ENCODE measurements at regions not wholly inside any gene's neighbourhood (a gene's known extent, or its start where the extent isn't known, plus 50 kb on each side); places are given as distances from the start of the nearest gene placed in this dataset.
"Not testable (repeated sequence)": the region's sequence is repeated elsewhere in the genome, so short reads cannot be mapped to it uniquely, and the experiment has no call there.

- no peak for ATAC-seq (ENCODE audit: poor library complexity)
- intact Hi-C loops (cut with DNase I): no loop called here
These were observed 345.6 kb downstream of the ADAMTS20 start for GRCh38 chr12:43206396-43206795.

GRCh38 chr12:43198608-43199007, 353.4 kb downstream of the ADAMTS20 start:
- no peak for ATAC-seq (ENCODE audit: poor library complexity)
- DNase-seq: no peak
- intact Hi-C loops (cut with DNase I): no loop called here

More at GRCh38 chr12:43206396-43206795, 345.6 kb downstream of the ADAMTS20 start:
- no peak for DNase-seq

GRCh38 chr12:43196268-43196907, 355.6 kb downstream of the ADAMTS20 start:
- intact Hi-C loops (cut with DNase I): no loop called here
- no peak for DNase-seq
- ATAC-seq (ENCODE audit: poor library complexity): no peak

DNA sequence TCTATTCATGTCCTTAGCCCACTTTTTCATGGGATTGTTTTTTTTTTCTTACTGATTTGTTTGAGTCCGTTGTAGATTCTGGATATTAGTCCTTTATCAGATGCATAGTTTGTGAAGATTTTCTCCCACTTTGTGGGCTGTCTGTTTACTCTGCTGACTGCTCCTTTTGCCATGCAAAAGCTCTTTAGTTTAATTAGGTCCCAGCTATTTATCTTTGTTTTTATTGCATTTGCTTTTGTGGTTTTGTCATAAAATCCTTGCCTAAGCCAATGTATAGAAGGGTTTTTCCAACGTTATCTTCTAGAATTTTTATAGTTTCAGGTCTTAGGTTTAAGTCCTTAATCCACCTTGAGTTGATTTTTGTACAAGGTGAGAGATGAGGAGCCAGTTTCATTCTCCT, 358.9 kb downstream of the ADAMTS20 start:
- DNase-seq; intact Hi-C loops (cut with DNase I); ATAC-seq (ENCODE audit: poor library complexity): not testable (repeated sequence)

DNA sequence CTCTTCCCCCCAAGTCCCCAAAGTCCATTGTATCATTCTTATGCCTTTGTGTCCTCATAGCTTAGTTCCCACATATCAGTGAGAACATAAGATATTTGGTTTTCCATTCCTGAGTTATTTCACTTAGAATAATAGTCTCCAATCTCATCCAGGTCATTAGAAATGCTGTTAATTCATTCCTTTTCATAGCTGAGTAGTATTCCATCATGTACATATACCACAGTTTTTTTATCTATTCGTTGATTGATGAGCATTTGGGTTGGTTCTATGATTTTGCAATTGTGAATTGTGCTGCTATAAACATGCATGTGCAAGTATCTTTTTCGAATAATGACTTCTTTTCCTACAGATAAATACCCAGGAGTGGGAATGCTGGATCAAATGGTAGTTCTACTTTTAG, 359.6 kb downstream of the ADAMTS20 start:
- DNase-seq; ATAC-seq (ENCODE audit: poor library complexity); intact Hi-C loops (cut with DNase I): not testable (repeated sequence)

GRCh38 chr12:43180242-43180641, 371.8 kb downstream of the ADAMTS20 start:
- no peak for ATAC-seq (ENCODE audit: poor library complexity)
- intact Hi-C loops (cut with DNase I): no loop called here

GRCh38 chr12:43179486-43179885, 372.5 kb downstream of the ADAMTS20 start:
- intact Hi-C loops (cut with DNase I): no loop called here
- no peak for ATAC-seq (ENCODE audit: poor library complexity)

More at GRCh38 chr12:43180242-43180641, 371.8 kb downstream of the ADAMTS20 start:
- no peak for DNase-seq

GRCh38 chr12:43177276-43177675, 374.7 kb downstream of the ADAMTS20 start:
- ATAC-seq (ENCODE audit: poor library complexity) (no peak), DNase-seq (no peak)
- intact Hi-C loops (cut with DNase I): no loop called here

More at GRCh38 chr12:43179486-43179885, 372.5 kb downstream of the ADAMTS20 start:
- no peak for DNase-seq

GRCh38 chr12:43169115-43169681, 382.8 kb downstream of the ADAMTS20 start:
- ATAC-seq (ENCODE audit: poor library complexity) (no peak), DNase-seq (no peak)
- intact Hi-C loops (cut with DNase I): no loop called here

DNA sequence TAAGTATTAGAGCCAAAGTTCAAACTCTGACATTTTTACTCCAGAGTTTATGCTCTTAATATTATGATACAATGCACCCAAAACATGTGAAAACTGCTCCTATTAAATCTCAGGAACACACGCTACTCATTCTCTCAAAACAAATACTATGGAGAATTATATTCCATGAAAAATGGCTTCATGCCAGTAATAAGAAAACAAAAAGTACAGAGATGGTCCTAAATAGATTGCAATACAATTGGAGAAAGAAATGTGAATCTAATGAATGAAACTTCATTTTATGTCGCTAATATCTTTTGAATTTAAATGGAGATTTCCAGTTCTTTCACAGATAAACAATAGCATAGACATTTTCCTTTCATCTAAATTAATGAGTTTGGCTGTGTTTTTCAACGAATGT, 384.3 kb downstream of the ADAMTS20 start:
- intact Hi-C loops (cut with DNase I): no loop called here
- no peak for DNase-seq
- ATAC-seq (ENCODE audit: poor library complexity): no peak

GRCh38 chr12:43165351-43165750, 386.7 kb downstream of the ADAMTS20 start:
- no peak for ATAC-seq (ENCODE audit: poor library complexity)
- DNase-seq: no peak
- intact Hi-C loops (cut with DNase I): no loop called here

- DNase-seq (no peak), ATAC-seq (ENCODE audit: poor library complexity) (no peak)
- intact Hi-C loops (cut with DNase I): no loop called here
These were observed 389.9 kb downstream of the ADAMTS20 start for GRCh38 chr12:43162138-43162537.

DNA sequence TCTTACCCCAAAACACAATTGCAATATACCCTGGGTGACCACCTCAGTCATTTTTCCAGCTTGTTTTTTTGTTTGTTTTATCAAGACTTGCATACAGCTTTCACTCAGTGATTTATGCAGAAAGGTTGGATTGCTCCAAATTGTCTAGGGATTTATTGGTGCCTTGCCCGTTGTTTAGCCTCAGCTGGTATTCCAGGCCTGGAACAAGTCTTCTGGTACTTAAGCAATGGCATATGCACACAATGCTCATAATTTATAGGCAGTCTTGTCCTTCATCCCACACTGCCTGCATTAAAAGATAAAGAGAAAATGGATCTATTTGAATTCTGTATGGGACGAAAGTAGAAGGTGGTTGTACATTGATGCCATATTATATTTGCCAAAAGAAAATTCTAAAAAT, 392.5 kb downstream of the ADAMTS20 start:
- ATAC-seq (ENCODE audit: poor library complexity) (no peak), DNase-seq (no peak)
- intact Hi-C loops (cut with DNase I): no loop called here

- ATAC-seq (ENCODE audit: poor library complexity): no peak
- DNase-seq: no peak
- intact Hi-C loops (cut with DNase I): no loop called here
These were observed 393.9 kb downstream of the ADAMTS20 start for GRCh38 chr12:43158126-43158525.

GRCh38 chr12:43155376-43155775, 396.6 kb downstream of the ADAMTS20 start:
- DNase-seq (no peak), ATAC-seq (ENCODE audit: poor library complexity) (no peak)
- intact Hi-C loops (cut with DNase I): no loop called here

GRCh38 chr12:43154498-43155045, 397.4 kb downstream of the ADAMTS20 start:
- ATAC-seq (ENCODE audit: poor library complexity) (no peak), DNase-seq (no peak)
- intact Hi-C loops (cut with DNase I): no loop called here

DNA sequence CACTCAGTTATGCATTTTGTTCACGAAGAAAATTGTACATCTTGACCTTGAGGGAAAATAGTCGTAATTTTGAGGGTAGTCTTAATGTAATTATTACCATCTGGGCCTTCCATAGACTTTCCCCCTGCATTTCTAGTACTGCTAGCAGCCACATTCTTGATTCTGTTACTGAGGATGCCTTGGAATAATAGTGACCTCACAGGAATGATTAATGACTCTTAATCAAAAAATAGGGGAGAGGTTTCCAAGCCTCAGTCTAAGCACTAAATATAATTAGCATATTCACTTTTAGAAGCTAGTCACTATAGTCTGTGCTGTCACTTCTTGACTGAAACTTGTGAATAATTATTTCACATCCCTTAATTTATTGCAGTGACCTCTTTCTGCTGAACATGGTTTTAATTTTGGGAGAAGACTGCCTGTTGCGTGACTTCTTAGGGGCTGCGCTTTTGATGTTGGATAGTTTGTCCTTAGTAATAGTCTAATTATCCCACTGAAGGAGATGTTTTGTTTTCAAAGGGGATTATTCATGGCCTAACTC, 400.5 kb downstream of the ADAMTS20 start:
- intact Hi-C loops (cut with DNase I): no loop called here
- DNase-seq: no peak
- ATAC-seq (ENCODE audit: poor library complexity): no peak

- ATAC-seq (ENCODE audit: poor library complexity): no peak
- no peak for DNase-seq
- intact Hi-C loops (cut with DNase I): no loop called here
These were observed 403.3 kb downstream of the ADAMTS20 start for GRCh38 chr12:43148691-43149090.

DNA sequence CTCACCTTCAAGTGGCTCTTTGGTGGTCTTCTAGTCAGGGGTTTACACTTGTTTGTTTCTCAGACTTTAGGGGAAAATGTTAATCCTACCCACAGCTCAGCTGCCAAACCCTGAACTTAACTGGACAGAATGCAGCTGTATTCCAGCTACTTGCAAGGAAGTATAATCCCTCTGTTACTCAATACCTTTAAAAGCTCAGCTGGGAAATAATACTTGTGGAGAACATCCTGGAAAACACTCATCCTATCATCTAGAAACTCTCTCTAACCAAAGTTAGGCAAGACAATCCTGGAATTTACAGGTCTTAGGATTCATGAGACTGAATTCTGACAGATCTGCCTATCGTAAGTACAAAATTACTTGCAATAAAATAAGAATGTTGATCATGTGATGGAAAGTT, 404.1 kb downstream of the ADAMTS20 start:
- ATAC-seq (ENCODE audit: poor library complexity) (no peak), DNase-seq (no peak)
- intact Hi-C loops (cut with DNase I): no loop called here

DNA sequence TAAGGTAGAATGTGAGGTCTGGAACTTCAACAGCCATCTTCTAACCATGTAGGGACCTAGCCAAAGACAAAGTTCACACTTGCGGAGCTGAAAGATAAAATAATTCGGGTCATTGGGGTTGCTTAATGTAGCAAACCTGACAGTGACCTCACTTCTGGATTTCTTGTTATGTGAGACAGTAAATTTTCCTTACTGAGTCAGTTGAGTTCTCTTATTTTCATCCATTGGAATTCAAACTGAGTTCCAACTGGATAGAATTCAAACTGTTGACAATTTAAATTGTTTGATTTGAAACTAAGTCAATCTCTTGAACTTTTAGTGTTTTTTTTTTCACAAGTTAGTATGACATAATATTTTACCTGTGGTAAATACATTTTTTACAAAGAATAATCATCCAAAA, 406.5 kb downstream of the ADAMTS20 start:
- intact Hi-C loops (cut with DNase I): no loop called here
- ATAC-seq (ENCODE audit: poor library complexity) (no peak), DNase-seq (no peak)

Measured in Right ventricle myocardium superior (tissue), 1 donor.